HepG2 (cell line): ENCODE measurements at regions not wholly inside any gene's neighbourhood (a gene's known extent, or its start where the extent isn't known, plus 50 kb on each side); places are given as distances from the start of the nearest gene placed in this dataset.

ENCODE experiments used
- ATAC-seq: fragments of 200-7000 bp; cut with Tn5 transposase; 3 replicates; pipeline ENCODE4 v1.9.1; 2020; ENCODE audit warnings: mild to moderate bottlenecking, moderate library complexity
- BruUV-seq: library from RNA; stranded (reverse); fragments of 400-500 nt; replicated peaks from 2 replicates; lab custom pipeline; 2021; lab: Mats Ljungman, UMichigan
- CTCF ChIA-PET: fragments of 300-600 bp; formaldehyde crosslinking; extraction: SDS; loops from one replicate; lab custom pipeline; 2021; ENCODE audit warnings: low total read pairs, inconsistent platforms, low intra/inter-chr PET ratio; lab: Yijun Ruan, JAX
- POLR2A ChIA-PET: fragments of 350-600 bp; sonication (Branson Sonifier 250); formaldehyde crosslinking; loops from one replicate; lab custom pipeline; 2020; ENCODE audit warnings: antibody characterized with exemption, inconsistent platforms; lab: Yijun Ruan, JAX
- DNase-seq: peaks from one replicate; pipeline ENCODE4 v3.0.0-alpha.2; 2015; ENCODE audit warnings: low spot score
- FAIRE-seq: peaks from 3 replicates; lab custom pipeline; 2011; peaks lifted over from hg19 to GRCh38; lab: Jason Lieb, UNC
- H2AFZ ChIP-seq: one replicate; pipeline ENCODE4 v1.6.1; 2011; ENCODE audit warnings: low read length, inconsistent platforms
- H3K27ac ChIP-seq: fragments of 300-600 bp; 3 replicates; pipeline ENCODE4 v1.8.0; 2011; ENCODE audit warnings: mixed run types, mild to moderate bottlenecking, mixed read lengths, low read length, inconsistent platforms; ENCODE audit not compliant: insufficient read depth; ENCODE audit errors: extremely low read length
- H3K27me3 ChIP-seq, 2 experiments: fragments of 200-600 bp in 1 of 2; 2 replicates in 1 of 2; 3 replicates in 1 of 2; pipeline versions ENCODE4 v1.6.0 to v1.8.0; 2011; ENCODE audit warnings: low read length in 2 of 2, mild to moderate bottlenecking in 2 of 2, moderate library complexity in 2 of 2, inconsistent platforms in 1 of 2; ENCODE audit not compliant: insufficient read depth in 2 of 2, control insufficient read depth in 1 of 2
- H3K36me3 ChIP-seq, 2 experiments: fragments of 200-600 bp in 1 of 2; replicated peaks in 1 of 2; 2 replicates in 1 of 2; 3 replicates in 1 of 2; pipeline versions ENCODE4 v1.5.1 to v1.8.0; 2011; ENCODE audit warnings: low read length in 2 of 2, inconsistent platforms in 1 of 2; ENCODE audit not compliant: insufficient read depth in 2 of 2, control insufficient read depth in 1 of 2
- H3K4me1 ChIP-seq: 2 replicates; pipeline ENCODE4 v1.5.1; 2012; ENCODE audit warnings: low read length, inconsistent platforms; ENCODE audit not compliant: insufficient read depth
- H3K4me2 ChIP-seq: 2 replicates; pipeline ENCODE4 v1.6.0; 2011; ENCODE audit warnings: low read depth, low read length, inconsistent platforms
- H3K4me3 ChIP-seq, 3 experiments: fragments of 200-600 bp in 1 of 3; sonication (generic), shearing (Covaris generic) in 1 of 3; replicated peaks in 1 of 3; 2 replicates each; pipeline ENCODE4 v1.5.1; 2011 to 2016; ENCODE audit warnings: low read length in 3 of 3, inconsistent platforms in 2 of 3, low read depth in 2 of 3, mild to moderate bottlenecking in 2 of 3, control low read depth in 1 of 3, mixed read lengths in 1 of 3; ENCODE audit not compliant: insufficient read depth in 1 of 3
- H3K79me2 ChIP-seq: one replicate; pipeline ENCODE4 v1.6.1; 2011; ENCODE audit warnings: low read length, inconsistent platforms; ENCODE audit not compliant: insufficient read depth
- H3K9ac ChIP-seq: 2 replicates; pipeline ENCODE4 v1.6.0; 2011; ENCODE audit warnings: mild to moderate bottlenecking, low read depth, low read length, inconsistent platforms; ENCODE audit not compliant: insufficient read depth
- H3K9me3 ChIP-seq: 2 replicates; pipeline ENCODE4 v1.5.1; 2012; ENCODE audit warnings: mild to moderate bottlenecking, low read length
- H4K20me1 ChIP-seq: 2 replicates; pipeline ENCODE4 v1.6.0; 2011; ENCODE audit warnings: inconsistent platforms, mild to moderate bottlenecking, low read length, moderate library complexity; ENCODE audit not compliant: insufficient read depth
- BHLHE40 ChIP-seq: IDR thresholded peaks from 2 replicates; pipeline ENCODE4 v1.6.1; 2011; ENCODE audit warnings: low read length, improper control_type of control experiment
- HNF1B ChIP-seq: sonication (generic); formaldehyde crosslinking; IDR thresholded peaks from 2 replicates; pipeline ENCODE4 v1.5.1; 2020; ENCODE audit warnings: mild to moderate bottlenecking, moderate library complexity, missing genetic modification reagents
- HOXA7 ChIP-seq: sonication (generic); formaldehyde crosslinking; IDR thresholded peaks from 2 replicates; pipeline ENCODE4 v1.8.1; 2022; ENCODE audit warnings: mild to moderate bottlenecking, missing genetic modification reagents, moderate library complexity
- IKZF1 ChIP-seq: fragments of 450-650 bp; IDR thresholded peaks from 2 replicates; pipeline ENCODE4 v1.7.1; 2016
- REXO4 ChIP-seq: sonication (generic); formaldehyde crosslinking; IDR thresholded peaks from 2 replicates; pipeline ENCODE4 v1.8.0; 2022; ENCODE audit warnings: missing genetic modification reagents, mild to moderate bottlenecking, borderline replicate concordance
- XRCC5 ChIP-seq: fragments of 200-400 bp; formaldehyde crosslinking; optimal IDR thresholded peaks from 2 replicates; pipeline ENCODE3; 2017; ENCODE audit warnings: mild to moderate bottlenecking, low read length
- ZGPAT ChIP-seq: IDR thresholded peaks from 2 replicates; pipeline ENCODE4 v1.6.1; 2016; ENCODE audit warnings: mild to moderate bottlenecking
- ZNF569 ChIP-seq: sonication (generic); formaldehyde crosslinking; IDR thresholded peaks from 2 replicates; pipeline ENCODE4 v1.5.0; 2020; ENCODE audit warnings: mild to moderate bottlenecking, missing genetic modification reagents, moderate library complexity, borderline replicate concordance
- ZNF740 ChIP-seq: sonication (generic); formaldehyde crosslinking; IDR thresholded peaks from 2 replicates; pipeline ENCODE4 v1.4.0; 2020; ENCODE audit warnings: missing genetic modification reagents
- ZNF747 ChIP-seq: sonication (generic); formaldehyde crosslinking; IDR thresholded peaks from 2 replicates; pipeline ENCODE4 v1.8.1; 2023; ENCODE audit warnings: missing genetic modification reagents, mild to moderate bottlenecking, borderline replicate concordance
- ZXDC ChIP-seq: sonication (generic); formaldehyde crosslinking; IDR thresholded peaks from 2 replicates; pipeline ENCODE4 v1.5.0; 2020; ENCODE audit warnings: mild to moderate bottlenecking, missing genetic modification reagents
- WGBS: methylation state at CpG from one replicate; pipeline ENCODE4 v1.1.6; 2017; ENCODE audit warnings: low lambda C conversion rate; 5-methylcytosine and 5-hydroxymethylcytosine counted together
- in situ Hi-C: cut with HindIII; loops from 2 replicates; pipeline ENCODE4 v1.10.0; 2017; ENCODE audit warnings: low pct_unique_long_range_greater_than_20kb; ENCODE audit not compliant: extremely low pct_ligation_motif_present
- intact Hi-C: fragments of 100-400 bp; cut with micrococcal nuclease; formaldehyde crosslinking; loops from one replicate; pipeline ENCODE4 v1.10.0; 2022; ENCODE audit not compliant: unreplicated experiment

GRCh38 chr1:82880506-82880905, 1079.8 kb downstream of the ADGRL2 start:
- Histone ChIP-seq H3K4me1 (no peaks in the 10 kb centered on the region), H3K9me3 (peaks cover 47% of the 10 kb centered on the region), H3K79me2 (no peaks in the 10 kb centered on the region), H3K27me3 (no peaks in the 10 kb centered on the region), H3K36me3 (no peaks in the 10 kb centered on the region), H4K20me1 (no peaks in the 10 kb centered on the region), H3K4me3 (no peak overlapping the region), H2AFZ (no peak overlapping the region), H3K27ac (no peak overlapping the region), H3K9ac (no peak overlapping the region), H3K4me2 (no peak overlapping the region)
- TF ChIP-seq HNF1B (CRISPR knock-in tag) (no peak), IKZF1 (no peak)
- FAIRE-seq (no peak), DNase-seq (no peak), ATAC-seq (no peak)
- ChIA-PET CTCF (no interaction called here), POLR2A (no interaction called here)
- intact Hi-C loops = no loop called here
- in situ Hi-C loops = no loop called here
- BruUV-seq = no TSS peak
- WGBS = 0% methylated on average over 3 of the region's 3 CpGs

- Histone ChIP-seq H3K9ac (no peak overlapping the region), H3K27me3 (no peaks in the 10 kb centered on the region), H3K9me3 (peaks cover 45% of the 10 kb centered on the region), H3K27ac (no peak overlapping the region), H2AFZ (no peak overlapping the region), H3K4me1 (no peaks in the 10 kb centered on the region), H3K36me3 (no peaks in the 10 kb centered on the region), H3K79me2 (no peaks in the 10 kb centered on the region), H4K20me1 (no peaks in the 10 kb centered on the region), H3K4me2 (no peak overlapping the region), H3K4me3 (no peak overlapping the region)
- POLR2A ChIA-PET = no interaction called here
- intact Hi-C loops (no loop called here), in situ Hi-C loops (no loop called here)
- no peak for FAIRE-seq
- ATAC-seq = no peak
- DNase-seq = no peak
- 6% methylated on average over 4 of the region's 4 CpGs for WGBS
- BruUV-seq = no TSS peak
- TF ChIP-seq ZNF747 = no peak
- TF ChIP-seq ZGPAT (CRISPR knock-in tag) = no peak
- TF ChIP-seq ZNF740 = no peak
- no peak for TF ChIP-seq ZNF569
- TF ChIP-seq XRCC5 = no peak
- no peak for TF ChIP-seq REXO4 (CRISPR knock-in tag)
- TF ChIP-seq BHLHE40 = no peak
- TF ChIP-seq ZXDC (CRISPR knock-in tag) = no peak
- TF ChIP-seq HOXA7 (CRISPR knock-in tag) = no peak
- CTCF ChIA-PET = no interaction called here
Measured at GRCh38 chr1:82879701-82880305, 1079.1 kb downstream of the ADGRL2 start.
